Cardiac muscle cell (in vitro differentiated cells and primary cell): ENCODE measurements at regions not wholly inside any gene's neighbourhood (a gene's known extent, or its start where the extent isn't known, plus 50 kb on each side); places are given as distances from the start of the nearest gene placed in this dataset.

Source experiments
- DNase-seq, 2 donors: peaks; one replicate each; pipeline versions ENCODE4 v3.0.0 to v3.0.0-alpha.2; 2010 to 2017; ENCODE audit warnings: low read depth in 1 of 2, low spot score in 1 of 2
- H3K27ac ChIP-seq: fragments of 200-600 bp; sonication (generic); 2 replicates; pipeline ENCODE4 v1.5.1; 2016
- H3K27me3 ChIP-seq: fragments of 200-600 bp; sonication (generic); 2 replicates; pipeline ENCODE4 v1.6.0; 2016; ENCODE audit warnings: control low read depth
- H3K36me3 ChIP-seq: fragments of 200-600 bp; sonication (generic); 2 replicates; pipeline ENCODE4 v1.5.1; 2016; ENCODE audit warnings: control low read depth
- H3K4me1 ChIP-seq: fragments of 200-600 bp; sonication (generic); 2 replicates; pipeline ENCODE4 v1.8.1; 2017; ENCODE audit warnings: low read depth, mild to moderate bottlenecking, mixed run types
- H3K4me3 ChIP-seq: fragments of 200-600 bp; sonication (generic); 2 replicates; pipeline ENCODE4 v1.5.1; 2016; ENCODE audit warnings: mild to moderate bottlenecking
- H3K9me3 ChIP-seq: fragments of 200-600 bp; sonication (generic); 2 replicates; pipeline ENCODE4 v1.5.1; 2017; ENCODE audit warnings: low read depth, mild to moderate bottlenecking, control low read depth
- TF ChIP-seq, protein P1 (sequence below): IDR thresholded peaks from 2 replicates; pipeline ENCODE4 v1.5.1; 2012; ENCODE audit warnings: low read depth, mild to moderate bottlenecking, low read length

DNA sequence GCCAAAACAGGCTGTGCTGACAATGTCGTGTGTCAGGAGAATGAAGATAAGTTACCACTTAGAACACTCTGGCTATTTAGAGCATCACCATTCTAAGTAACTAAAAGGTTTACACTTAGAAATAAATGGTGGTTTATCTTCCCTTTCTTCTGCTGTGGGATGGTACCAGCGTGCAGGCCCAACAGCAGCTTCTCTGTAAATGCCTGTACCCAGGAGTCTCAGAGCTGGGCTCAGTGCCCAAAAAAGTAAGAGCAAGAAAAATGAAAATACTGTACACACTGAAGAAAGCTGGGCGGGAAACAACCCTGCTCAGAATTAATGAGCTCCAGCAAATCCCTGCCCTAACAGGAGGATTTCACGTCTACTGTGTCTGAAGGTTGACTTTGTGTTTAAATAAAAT, 206.5 kb downstream of the MFSD1 start:
- H3K4me3 ChIP-seq: no peak overlapping the region
- no peaks in the 10 kb centered on the region for H3K9me3 ChIP-seq
- TF ChIP-seq, protein P1, sequence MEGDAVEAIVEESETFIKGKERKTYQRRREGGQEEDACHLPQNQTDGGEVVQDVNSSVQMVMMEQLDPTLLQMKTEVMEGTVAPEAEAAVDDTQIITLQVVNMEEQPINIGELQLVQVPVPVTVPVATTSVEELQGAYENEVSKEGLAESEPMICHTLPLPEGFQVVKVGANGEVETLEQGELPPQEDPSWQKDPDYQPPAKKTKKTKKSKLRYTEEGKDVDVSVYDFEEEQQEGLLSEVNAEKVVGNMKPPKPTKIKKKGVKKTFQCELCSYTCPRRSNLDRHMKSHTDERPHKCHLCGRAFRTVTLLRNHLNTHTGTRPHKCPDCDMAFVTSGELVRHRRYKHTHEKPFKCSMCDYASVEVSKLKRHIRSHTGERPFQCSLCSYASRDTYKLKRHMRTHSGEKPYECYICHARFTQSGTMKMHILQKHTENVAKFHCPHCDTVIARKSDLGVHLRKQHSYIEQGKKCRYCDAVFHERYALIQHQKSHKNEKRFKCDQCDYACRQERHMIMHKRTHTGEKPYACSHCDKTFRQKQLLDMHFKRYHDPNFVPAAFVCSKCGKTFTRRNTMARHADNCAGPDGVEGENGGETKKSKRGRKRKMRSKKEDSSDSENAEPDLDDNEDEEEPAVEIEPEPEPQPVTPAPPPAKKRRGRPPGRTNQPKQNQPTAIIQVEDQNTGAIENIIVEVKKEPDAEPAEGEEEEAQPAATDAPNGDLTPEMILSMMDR: no peak
- no peak for DNase-seq
- no peaks in the 10 kb centered on the region for H3K36me3 ChIP-seq
- H3K27ac ChIP-seq: peak overlapping the region; percentile 60
- H3K27me3 ChIP-seq: no peaks in the 10 kb centered on the region
- H3K4me1 ChIP-seq: peaks cover 9% of the 10 kb centered on the region

DNA sequence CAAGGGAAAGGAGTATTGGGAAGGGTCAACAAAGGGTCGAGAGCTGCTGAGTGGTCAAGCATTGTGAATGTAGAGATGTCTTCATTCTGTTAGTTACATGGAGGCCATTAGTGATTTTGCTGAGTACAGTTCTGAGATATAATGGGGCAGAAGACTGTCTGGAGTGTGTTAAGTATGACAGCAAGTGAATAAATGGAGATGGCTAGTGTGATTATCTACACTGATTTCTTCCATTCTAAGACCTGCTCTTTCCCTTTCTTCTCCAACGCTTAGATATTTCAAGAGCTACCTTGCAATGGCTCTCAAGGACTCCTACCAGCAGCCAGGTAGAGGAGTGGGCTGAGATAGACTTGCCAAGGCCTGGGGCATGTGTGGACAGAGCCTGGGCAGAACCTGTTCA, 216.5 kb downstream of the MFSD1 start:
- TF ChIP-seq, protein P1: no peak
- H3K27me3 ChIP-seq: no peaks in the 10 kb centered on the region
- H3K9me3 ChIP-seq: no peaks in the 10 kb centered on the region
- DNase-seq: no peak
- H3K4me3 ChIP-seq: no peak overlapping the region
- no peaks in the 10 kb centered on the region for H3K4me1 ChIP-seq
- H3K36me3 ChIP-seq: no peaks in the 10 kb centered on the region
- H3K27ac ChIP-seq: no peak overlapping the region

DNA sequence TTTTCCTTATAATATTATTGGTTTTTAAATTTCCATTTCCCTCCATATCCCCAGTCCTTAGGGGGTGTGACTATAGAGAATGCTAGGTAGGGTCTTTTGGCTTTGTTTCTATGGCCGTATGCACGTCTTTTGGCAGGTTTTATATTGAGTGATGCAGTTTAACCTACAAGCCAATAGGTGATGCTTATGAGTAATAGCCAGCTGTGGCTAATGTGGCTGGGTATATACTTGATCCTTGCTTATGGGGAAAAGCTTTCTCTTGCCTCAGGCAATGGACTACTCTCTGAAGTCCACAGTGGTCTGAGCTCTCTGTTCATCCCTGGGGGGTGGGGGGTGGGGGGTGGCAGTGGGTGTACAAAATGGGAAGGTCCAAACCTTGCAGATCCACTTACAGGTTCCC, 223.9 kb downstream of the MFSD1 start:
- H3K36me3 ChIP-seq: no peaks in the 10 kb centered on the region
- TF ChIP-seq, protein P1: no peak
- no peaks in the 10 kb centered on the region for H3K9me3 ChIP-seq
- no peaks in the 10 kb centered on the region for H3K4me1 ChIP-seq
- H3K27me3 ChIP-seq: no peaks in the 10 kb centered on the region
- H3K4me3 ChIP-seq: no peak overlapping the region
- no peak for DNase-seq
- no peak overlapping the region for H3K27ac ChIP-seq

DNA sequence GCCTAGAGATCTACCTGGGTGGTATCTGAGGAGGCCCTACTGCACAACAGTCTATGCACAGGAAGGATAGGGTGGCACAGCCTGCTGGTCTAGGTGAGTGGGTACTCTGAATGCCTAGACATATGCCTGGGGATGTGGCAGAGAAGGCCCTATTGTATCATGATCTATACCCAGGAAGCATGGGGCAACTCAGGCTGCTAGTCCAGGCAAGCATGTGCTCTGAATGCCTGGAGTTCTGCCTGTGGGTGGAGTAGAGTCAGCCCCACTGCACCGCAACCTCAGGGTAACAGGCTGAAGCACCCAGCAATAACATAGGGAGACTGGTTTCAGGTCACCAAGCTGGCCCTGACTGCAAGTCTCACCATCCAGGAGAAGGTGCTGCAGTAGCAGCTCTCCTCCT, 224.7 kb downstream of the MFSD1 start:
- Histone ChIP-seq H3K36me3 (no peaks in the 10 kb centered on the region), H3K4me3 (no peak overlapping the region), H3K27ac (no peak overlapping the region), H3K27me3 (no peaks in the 10 kb centered on the region), H3K9me3 (no peaks in the 10 kb centered on the region), H3K4me1 (no peaks in the 10 kb centered on the region)
- no peak for DNase-seq
- TF ChIP-seq, protein P1: no peak

DNA sequence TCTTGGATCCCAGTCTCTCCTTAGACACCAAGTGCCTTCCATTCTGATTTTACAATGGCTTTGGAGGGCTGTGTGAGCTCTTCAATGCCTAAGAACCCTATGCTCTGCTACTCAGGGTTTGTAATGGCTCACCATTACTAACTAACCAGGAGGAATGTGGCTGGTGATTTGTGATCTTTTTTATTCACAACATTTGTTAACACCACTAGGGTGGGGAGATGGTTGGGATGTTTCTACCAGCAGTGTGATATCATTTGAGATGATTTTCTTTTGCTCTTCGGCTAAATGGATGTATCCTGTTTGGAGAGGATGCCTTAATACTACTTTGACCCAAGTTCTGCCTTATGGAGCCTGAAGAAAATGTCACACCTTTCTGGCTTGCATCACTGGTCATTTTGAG, 226.9 kb downstream of the MFSD1 start:
- DNase-seq: no peak
- Histone ChIP-seq H3K9me3 (no peaks in the 10 kb centered on the region), H3K4me1 (no peaks in the 10 kb centered on the region), H3K27me3 (no peaks in the 10 kb centered on the region), H3K4me3 (no peak overlapping the region), H3K27ac (no peak overlapping the region), H3K36me3 (no peaks in the 10 kb centered on the region)
- TF ChIP-seq, protein P1: no peak
